ENCODE measurements at regions not wholly inside any gene's neighbourhood (a gene's known extent, or its start where the extent isn't known, plus 50 kb on each side); places are given as distances from the start of the nearest gene placed in this dataset.
"Not testable (repeated sequence)": the region's sequence is repeated elsewhere in the genome, so short reads cannot be mapped to it uniquely, and the experiment has no call there.

DNA sequence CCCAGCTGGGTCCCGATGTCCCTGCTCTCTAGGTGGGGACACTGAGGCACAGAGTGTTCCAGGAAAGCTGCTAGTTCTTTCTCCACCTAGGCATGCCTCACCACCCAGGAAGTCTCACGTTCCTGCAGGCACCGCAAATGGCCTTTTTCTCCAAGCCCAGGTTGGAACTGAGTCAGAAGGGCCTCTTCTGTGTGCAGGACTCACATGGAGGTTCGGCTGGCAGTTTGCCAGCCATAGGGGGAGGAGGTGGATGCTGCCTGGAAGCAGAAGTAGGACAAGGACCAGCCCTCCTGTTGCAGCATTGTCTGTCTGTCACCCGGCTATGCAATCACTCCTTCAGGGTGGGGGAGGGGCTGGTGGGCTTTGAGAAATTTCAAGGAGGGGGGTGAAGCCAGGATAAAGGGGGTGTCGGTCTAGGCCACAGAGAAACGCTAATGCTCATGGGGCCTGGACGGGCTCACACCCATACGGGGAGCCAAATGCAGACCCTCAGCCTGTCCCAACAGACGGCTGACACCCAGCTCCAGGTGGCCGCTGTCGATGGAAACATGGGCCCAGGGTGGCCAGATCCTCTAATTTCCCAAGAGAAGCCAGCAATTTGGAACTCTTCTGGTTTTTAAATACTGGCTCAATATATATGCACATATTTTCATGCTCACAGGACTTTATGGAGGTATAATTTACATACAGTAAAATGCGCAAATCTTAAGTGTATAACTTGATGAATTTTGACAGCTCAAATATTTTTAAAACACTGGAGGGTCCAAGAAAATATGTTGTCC is 120.5 kb downstream of the PHETA1 start:
- no peak for DNase-seq (ENCODE audit: low read depth)

- DNase-seq (ENCODE audit: low read depth): no peak
These were observed 121.7 kb downstream of the PHETA1 start for GRCh38 chr12:111247083-111247783.

DNA sequence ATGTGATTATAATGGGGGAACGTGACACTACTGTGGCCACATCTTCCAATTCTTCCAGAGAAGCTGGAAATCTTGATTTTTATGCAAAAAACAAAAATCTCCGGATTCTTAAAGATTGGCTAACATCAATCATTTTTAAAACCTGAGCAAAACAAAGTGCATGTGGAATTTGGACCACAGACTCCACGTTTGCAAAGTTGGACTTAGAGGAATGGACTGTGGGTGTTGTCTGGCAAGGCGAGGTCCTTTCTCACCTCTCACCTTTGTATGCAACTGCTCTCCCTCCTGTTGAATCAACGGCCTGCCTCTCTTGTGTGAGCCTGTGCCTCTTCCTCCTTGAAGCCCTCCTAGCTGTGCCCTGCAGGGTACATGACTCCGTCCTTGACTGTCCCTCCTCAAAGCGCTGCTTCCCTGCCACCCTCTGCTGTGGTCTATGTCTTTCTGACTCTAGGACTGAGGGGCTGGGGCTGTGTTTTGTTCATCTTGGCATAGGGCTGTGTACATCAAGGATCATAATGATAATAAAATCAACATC is 122.4 kb downstream of the PHETA1 start:
- no peak for DNase-seq (ENCODE audit: low read depth)

GRCh38 chr12:111245701-111246476 is 123.0 kb downstream of the PHETA1 start:
- no peak for DNase-seq (ENCODE audit: low read depth)

DNA sequence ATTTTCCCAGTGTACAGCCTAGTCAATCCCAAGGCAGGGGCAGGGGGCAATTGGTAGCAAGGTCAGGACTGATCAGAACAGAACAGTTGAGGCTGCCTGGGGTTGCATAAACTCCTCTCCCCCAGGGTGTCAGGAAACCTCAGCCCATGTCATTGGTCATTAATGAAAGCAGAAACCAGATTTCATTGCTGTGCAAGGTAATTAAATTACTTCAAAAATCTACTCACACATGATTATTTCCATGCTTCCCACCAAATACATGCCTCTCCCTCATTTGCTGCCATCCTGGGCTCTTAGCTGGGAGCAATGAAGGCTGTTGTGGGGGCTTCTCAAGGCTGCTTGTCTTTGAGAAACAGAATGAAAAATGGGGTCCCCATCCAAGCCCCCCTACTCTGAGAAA is 124.2 kb downstream of the PHETA1 start:
- no peak for DNase-seq (ENCODE audit: low read depth)

DNA sequence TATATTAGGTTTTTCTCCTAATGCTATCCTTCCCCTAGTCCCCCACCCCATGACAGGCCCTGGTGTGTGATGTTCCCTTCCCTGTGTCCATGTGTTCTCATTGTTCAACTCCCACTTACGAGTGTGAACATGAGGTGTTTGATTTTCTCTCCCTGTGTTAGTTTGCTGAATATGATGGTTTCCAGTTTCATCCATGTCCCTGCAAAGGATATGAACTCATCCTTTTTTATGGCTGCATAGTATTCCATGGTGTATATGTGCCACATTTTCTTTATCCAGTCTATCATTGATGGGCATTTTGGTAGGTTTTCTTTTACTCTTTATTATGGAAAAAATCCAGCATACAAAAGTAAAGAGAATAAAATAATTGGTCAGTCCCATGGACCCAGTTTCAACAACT is 126.1 kb downstream of the PHETA1 start:
- not testable (repeated sequence) for DNase-seq (ENCODE audit: low read depth)

DNA sequence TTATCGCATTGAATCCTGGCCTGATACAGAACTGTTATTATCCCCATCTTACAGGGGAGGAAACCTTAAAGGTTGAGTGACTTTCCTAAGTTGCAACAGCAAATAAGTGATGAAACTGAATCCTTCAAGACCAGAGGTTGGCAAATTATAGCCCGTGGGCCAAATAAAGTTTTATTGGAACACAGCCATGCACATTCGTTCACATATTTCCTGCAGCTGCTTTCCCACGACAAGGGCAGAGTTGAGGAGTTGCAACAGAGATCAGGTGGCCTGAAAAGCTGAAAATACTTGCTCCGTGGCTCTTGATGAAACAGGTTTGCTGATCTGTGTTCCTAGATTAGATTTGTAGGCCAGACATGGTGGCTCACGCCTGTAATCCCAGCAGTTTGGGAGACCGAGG is 126.7 kb downstream of the PHETA1 start:
- no peak for DNase-seq (ENCODE audit: low read depth)

DNA sequence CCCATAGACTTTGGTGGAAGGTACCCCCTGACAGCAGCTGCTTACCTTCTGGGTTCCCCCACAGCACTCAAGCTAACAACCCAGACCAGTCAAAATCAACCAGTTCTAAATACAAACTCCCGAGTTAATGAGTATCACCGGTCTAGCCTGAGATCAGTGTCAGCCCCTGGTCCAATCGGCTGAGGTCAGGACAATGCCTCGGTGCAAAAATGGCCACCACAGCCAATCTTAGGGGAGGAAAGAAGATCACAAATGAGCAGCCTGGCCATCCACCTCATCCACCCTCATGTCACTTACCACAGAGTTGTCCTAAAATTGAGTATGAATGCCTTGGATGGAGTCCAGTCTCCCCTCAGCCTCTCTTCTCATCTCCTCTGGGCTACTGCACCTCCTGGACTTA is 128.5 kb downstream of the PHETA1 start:
- no peak for DNase-seq (ENCODE audit: low read depth)

DNA sequence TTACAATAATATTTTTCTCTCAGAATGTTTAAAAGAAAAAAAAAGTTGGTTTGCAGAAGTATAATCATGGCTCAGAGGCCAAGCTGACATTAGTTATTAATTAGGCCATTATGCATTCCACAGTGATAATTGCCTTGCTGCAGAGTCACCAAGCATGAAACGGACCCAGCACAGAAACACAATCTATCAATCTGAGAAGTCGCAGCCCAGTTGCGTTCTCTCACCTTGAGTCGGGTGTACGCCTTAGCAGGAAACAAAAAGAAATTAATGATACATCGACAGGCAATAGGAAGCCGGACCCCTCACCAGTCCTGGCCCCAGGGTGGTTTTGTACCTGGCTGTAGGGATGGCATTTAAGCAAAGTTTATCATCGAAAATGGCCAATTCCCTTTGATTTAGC is 129.7 kb downstream of the PHETA1 start:
- no peak for DNase-seq (ENCODE audit: low read depth)

- DNase-seq (ENCODE audit: low read depth): no peak
These were observed 130.7 kb downstream of the PHETA1 start for GRCh38 chr12:111238075-111238734.

GRCh38 chr12:111234491-111234890 is 134.4 kb downstream of the PHETA1 start:
- DNase-seq (ENCODE audit: low read depth): not testable (repeated sequence)

DNA sequence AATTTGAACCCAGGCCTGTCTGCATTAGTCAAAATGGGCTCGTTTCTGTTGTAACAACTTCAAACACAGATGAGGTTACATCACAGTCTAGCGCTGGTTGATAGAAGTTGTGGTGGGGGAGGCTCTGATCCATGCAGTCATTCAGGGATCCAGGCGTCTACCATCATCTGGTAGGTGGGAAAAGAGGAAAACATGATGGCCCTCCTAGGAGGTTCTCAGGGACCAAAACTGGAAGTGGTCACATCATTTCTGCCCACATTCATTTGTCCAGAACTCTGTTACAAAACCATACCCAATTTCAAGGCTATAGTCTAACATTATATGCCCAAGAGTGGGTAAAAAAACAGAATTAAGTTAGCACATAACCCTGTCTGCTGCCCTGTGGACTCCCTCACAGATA is 135.1 kb downstream of the PHETA1 start:
- no peak for DNase-seq (ENCODE audit: low read depth)

DNA sequence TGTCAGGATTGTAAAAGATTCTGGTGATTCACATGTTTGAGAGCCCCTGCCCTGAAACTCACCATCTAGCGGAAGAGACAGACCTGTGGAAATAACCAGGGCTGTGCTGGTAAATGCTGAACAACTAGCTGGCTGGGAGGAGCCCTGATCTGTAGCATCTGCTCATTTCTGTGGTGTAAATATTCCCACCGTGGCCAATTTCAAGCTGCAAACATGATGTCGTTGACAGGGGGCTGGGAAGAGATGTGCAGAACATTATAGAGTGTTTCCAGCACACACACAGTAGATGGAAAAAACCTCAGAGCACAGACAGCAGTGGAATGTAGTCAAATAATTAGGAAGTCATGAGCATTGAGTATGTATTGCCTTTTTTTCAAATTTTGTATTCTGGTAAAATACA is 138.2 kb downstream of the PHETA1 start:
- DNase-seq (ENCODE audit: low read depth): no peak

DNA sequence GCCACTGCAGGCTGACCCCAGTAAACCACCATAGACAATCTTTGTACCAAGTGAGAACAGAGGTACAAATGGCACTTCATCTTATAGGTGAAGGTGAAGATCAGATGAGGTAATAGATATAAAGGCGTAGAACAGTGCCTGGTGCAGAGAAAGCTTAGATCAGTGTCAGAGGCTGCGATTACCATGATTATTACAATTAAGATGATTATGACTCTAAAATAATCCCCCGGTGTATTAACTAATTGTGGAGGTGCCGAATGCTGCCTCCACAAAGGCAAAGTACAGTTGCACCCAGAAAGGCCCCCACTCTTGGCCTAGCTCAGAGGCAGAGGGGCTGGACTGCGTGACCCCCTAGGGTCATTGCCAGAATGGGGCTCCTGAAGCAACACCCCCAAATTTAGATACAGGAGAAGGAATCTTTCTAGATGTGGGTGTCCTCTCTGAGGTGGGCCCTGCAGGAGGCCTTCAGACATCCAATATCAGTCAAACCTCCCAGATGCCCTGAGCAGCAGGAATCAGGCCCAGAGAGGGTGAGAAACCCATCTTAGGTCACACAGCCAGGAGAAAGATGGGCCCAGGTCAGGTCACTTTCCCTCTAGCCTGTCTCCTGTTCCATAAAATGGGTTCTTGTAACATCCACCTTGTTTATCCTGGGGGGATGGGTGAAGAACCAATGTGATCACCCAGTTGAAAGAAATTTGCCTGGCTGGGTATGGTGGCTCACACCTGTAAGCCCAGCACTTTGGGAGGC is 139.8 kb downstream of the PHETA1 start:
- DNase-seq (ENCODE audit: low read depth): no peak

DNA sequence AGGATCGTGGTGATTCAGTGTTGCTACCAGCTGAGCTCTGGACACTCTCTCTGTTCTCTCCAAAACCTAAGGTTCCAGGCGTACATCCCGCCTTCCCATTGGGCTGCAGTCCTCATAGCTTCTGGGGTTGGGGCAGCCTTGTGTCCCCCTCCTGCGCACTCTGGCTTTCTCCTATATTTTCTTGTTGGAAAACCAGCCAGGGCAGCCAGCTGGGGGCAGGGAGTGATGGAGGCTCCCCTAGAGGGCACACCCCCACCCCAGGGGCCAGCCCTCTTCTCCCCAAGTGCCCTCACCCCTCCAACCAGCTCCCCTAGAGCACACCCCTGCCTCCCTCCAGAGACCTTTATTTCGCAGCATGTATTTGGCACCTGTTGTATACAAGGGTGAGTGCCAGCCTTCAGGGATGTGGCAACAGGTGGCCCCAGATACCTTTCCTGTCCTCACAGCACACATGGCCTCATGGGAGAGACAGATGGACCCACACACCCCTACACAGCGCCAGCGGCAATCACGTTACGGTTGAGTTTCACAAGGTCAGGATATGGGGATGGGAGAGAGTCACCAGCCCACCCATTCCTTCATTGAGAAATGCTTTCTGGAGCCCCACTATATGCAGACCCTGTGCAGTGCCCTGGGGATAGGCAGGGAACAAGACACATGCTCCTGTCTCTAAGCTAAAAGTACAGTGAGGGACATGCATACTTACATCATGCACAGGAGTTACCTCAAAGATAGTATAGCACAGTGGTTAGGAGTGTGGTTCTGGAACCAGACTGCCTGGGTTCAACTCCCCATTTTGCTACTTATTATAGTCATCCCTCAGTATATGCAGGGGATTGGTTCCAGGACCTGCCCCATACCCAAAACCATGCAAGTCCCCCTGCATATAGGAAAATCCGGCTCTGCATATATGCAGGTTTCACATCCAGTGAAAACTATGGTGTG is 141.1 kb downstream of the PHETA1 start:
- DNase-seq (ENCODE audit: low read depth): no peak

- DNase-seq (ENCODE audit: low read depth): no peak
These were observed 142.2 kb downstream of the PHETA1 start for GRCh38 chr12:111226680-111227079.

GRCh38 chr12:111225307-111225706 is 143.6 kb downstream of the PHETA1 start:
- no peak for DNase-seq (ENCODE audit: low read depth)

- DNase-seq (ENCODE audit: low read depth): no peak
These were observed 144.5 kb downstream of the PHETA1 start for GRCh38 chr12:111224186-111225066.

- DNase-seq (ENCODE audit: low read depth): no peak
These were observed 146.4 kb downstream of the PHETA1 start for GRCh38 chr12:111222523-111222922.

All from RPMI7951 (cell line).